22Rv1 (cell line): ENCODE measurements at regions not wholly inside any gene's neighbourhood (a gene's known extent, or its start where the extent isn't known, plus 50 kb on each side); places are given as distances from the start of the nearest gene placed in this dataset.

Experiments
- H3K27ac ChIP-seq: fragments of 450-650 bp; 2 replicates; pipeline ENCODE4 v1.5.1; 2017
- ZFX ChIP-seq: fragments of 450-650 bp; IDR thresholded peaks from 2 replicates; pipeline ENCODE4 v1.6.1; 2017; ENCODE audit warnings: antibody characterized with exemption, borderline replicate concordance
- TF ChIP-seq, protein P1 (sequence below): fragments of 450-650 bp; IDR thresholded peaks from 2 replicates; pipeline ENCODE4 v1.5.1; 2017; ENCODE audit warnings: mild to moderate bottlenecking

DNA sequence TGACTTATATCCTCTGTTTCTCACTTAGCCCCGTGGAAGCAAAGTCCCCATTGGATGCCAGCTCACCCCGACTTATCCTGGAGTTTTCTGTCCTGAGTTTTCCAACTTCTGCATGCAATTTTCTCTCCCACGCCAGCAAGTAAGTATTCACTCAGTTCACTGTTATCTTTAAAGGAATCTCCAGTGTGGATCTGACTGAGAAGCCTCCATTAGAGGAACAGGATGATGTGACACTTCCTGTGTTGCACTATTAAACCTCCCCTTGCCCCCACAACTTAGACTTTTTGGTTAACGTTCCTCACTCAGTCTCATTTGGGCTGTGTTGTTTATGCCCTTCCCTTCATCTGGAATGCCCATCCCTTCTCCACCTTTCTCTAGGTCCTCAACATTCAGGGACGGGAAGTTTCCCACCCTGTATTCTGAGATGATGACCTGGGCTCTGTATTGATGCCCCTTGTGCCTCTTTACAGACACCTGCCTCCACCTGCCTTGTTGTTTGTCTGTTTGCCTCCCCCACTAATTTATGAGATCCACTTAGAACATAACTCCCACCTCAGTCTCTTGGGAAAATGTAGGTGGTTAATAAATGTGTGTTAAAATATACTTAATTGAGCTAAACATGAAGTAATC lies 536.1 kb upstream of the RAB6C start:
- TF ChIP-seq, protein P1, sequence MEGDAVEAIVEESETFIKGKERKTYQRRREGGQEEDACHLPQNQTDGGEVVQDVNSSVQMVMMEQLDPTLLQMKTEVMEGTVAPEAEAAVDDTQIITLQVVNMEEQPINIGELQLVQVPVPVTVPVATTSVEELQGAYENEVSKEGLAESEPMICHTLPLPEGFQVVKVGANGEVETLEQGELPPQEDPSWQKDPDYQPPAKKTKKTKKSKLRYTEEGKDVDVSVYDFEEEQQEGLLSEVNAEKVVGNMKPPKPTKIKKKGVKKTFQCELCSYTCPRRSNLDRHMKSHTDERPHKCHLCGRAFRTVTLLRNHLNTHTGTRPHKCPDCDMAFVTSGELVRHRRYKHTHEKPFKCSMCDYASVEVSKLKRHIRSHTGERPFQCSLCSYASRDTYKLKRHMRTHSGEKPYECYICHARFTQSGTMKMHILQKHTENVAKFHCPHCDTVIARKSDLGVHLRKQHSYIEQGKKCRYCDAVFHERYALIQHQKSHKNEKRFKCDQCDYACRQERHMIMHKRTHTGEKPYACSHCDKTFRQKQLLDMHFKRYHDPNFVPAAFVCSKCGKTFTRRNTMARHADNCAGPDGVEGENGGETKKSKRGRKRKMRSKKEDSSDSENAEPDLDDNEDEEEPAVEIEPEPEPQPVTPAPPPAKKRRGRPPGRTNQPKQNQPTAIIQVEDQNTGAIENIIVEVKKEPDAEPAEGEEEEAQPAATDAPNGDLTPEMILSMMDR: no peak
- no peak for TF ChIP-seq ZFX
- no peak overlapping the region for H3K27ac ChIP-seq

DNA sequence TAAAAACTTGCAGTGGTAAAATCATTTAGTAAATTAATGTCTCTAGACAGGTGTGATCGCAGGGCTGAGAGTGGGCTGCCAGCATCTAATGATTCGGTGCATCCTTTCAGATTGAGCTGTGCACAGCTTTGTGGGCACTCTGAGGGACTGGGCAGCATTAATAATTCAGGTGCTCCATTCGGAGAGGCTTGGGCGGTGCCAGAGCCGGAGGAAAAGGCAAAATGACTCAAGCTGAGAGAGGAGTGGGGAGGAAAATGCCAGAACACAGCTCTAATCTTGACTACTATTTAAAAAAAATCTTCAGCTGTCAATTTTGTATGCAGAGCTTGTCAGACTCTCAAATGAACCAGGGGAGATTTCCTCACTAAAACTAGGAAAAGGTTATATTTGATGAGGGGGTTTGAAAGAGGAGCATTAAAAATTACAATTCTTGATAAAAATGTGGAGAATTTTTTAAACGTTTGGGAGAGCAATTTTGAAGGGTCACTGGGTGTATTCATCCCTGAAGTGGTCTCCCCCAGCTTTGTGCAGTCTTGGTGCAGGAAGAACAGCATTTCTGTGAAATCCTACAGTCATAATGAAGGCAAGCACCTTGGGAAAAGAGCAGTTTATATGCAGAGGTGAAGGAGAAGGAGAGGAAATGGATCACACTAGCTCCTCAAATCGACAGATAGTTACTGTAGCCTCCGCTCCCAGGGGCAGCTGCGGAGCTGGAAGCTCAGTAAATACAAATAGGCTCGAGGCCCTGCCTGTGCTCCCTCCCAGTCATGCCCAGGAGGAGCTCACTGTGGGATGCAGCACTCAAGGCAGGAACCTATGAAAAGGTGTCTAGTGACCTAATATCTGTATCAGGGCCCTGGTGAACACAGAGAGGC lies 535.4 kb upstream of the RAB6C start:
- TF ChIP-seq, protein P1: no peak
- no peak for TF ChIP-seq ZFX
- no peak overlapping the region for H3K27ac ChIP-seq

DNA sequence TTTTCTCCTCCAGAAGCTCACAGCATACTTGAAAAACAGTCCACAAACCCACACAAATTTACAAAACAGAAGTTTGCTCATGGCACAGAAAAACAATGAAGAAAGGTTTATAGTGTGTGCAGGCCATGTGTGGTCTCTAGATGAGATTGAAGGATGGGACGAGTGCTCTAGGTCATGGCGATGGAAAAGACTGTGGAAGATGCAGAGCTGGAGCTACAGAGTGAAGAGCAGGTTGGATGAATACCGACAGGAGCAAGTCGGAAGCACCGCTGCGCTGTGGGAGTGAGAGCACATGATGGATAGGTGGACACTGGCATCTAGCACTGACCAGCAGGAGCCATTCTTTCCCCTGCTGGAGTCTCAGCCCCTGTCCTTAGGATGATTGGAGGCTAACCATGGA lies 534.7 kb upstream of the RAB6C start:
- no peak overlapping the region for H3K27ac ChIP-seq
- TF ChIP-seq ZFX: no peak

DNA sequence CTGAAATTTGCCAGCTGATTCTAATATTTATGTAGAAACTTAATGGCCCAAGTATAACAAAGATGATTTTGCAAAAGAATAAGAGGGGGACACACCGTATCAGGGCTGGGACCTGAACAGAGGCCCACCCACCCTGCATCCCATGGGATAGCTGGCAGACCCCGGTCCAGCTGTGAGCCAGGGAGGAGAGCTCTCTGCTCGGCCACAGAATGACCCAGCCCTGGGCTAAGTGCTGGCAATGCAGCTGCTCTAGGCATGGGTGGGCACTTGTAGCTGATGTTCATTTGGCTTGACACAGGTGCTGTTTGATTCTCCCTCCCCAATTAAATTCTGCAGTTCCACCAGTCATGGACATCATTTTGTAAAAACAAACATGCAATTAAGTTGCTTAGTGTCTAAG lies 522.8 kb upstream of the RAB6C start:
- TF ChIP-seq, protein P1: no peak
- no peak for TF ChIP-seq ZFX
- no peak overlapping the region for H3K27ac ChIP-seq

DNA sequence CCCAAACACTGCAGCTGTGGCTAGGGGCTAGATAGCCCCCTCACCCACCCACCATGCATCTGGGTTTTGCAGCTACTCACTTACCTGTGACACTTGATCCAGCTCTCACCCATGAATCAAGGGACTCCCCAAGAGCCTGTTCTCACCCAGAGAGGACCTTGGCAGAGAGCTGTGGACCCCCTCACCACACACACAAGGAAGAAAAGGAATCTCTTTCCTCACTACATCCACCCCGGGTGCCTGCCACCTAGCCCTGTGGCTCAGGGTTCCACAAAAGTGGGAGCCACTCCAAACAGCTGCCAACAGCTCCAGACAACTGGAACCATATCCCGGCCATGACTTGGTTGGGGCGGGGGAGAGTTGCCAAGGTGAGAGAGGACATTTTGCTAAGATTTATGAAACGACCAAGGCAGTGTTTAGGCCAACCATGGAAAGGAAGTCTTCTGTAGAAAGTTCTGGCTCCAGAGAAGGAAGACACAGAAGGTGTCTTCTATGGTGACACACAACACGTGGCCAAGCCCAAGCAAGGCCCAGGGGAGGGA lies 522.1 kb upstream of the RAB6C start:
- TF ChIP-seq ZFX: no peak
- TF ChIP-seq, protein P1: no peak
- no peak overlapping the region for H3K27ac ChIP-seq

DNA sequence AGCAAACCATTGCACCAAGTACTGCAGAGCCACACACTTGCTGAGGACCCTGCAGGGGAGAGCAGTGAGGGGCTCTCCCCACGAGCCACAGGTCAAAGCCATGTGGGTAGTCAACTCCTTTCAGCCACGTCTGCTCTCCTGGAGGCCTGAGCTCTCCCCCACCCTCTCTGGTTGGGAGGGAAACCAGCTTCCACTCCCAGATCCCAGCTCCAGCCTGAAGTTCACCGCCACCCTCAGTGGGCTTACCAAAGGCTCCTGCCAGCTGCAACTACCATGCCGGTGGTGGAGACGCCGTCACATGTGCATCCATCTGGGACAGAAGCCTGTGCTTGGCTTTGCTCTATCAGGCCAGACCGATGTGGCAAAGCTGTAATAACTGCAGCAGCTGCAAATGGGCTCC lies 521.5 kb upstream of the RAB6C start:
- no peak overlapping the region for H3K27ac ChIP-seq
- TF ChIP-seq ZFX: no peak
- TF ChIP-seq, protein P1: no peak

DNA sequence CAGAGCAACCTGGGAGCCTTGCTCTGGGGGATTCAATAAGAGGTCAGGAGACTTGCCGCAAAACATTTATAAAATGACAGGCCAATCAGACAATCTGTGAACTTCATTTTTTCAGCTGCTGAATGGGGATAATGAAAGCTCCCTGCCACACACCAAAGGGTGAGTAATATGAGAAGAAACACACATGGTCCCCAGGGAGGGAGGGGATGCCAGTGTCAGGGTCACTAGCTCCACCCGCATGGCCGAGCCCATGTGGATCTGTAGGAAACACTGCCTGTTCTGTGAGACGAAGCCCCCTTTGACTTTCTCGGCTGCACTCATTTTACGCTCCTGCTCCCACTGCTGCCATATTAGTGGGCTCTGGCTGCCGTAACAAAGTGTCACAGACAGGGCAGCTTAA lies 521.0 kb upstream of the RAB6C start:
- no peak for TF ChIP-seq ZFX
- TF ChIP-seq, protein P1: no peak
- H3K27ac ChIP-seq: no peak overlapping the region
